Neural progenitor cell (in vitro differentiated cells): ENCODE measurements at regions not wholly inside any gene's neighbourhood (a gene's known extent, or its start where the extent isn't known, plus 50 kb on each side); places are given as distances from the start of the nearest gene placed in this dataset.

Experiments
- EZH2phosphoT487 ChIP-seq: fragments of 200-600 bp; sonication (generic); IDR thresholded peaks from 2 replicates; pipeline ENCODE4 v1.6.1; 2017; ENCODE audit warnings: antibody characterized with exemption
- TF ChIP-seq, protein P1 (sequence below): fragments of 200-600 bp; sonication (generic); IDR thresholded peaks from 2 replicates; pipeline ENCODE4 v1.5.1; 2017; ENCODE audit warnings: antibody characterized with exemption, mild to moderate bottlenecking

DNA sequence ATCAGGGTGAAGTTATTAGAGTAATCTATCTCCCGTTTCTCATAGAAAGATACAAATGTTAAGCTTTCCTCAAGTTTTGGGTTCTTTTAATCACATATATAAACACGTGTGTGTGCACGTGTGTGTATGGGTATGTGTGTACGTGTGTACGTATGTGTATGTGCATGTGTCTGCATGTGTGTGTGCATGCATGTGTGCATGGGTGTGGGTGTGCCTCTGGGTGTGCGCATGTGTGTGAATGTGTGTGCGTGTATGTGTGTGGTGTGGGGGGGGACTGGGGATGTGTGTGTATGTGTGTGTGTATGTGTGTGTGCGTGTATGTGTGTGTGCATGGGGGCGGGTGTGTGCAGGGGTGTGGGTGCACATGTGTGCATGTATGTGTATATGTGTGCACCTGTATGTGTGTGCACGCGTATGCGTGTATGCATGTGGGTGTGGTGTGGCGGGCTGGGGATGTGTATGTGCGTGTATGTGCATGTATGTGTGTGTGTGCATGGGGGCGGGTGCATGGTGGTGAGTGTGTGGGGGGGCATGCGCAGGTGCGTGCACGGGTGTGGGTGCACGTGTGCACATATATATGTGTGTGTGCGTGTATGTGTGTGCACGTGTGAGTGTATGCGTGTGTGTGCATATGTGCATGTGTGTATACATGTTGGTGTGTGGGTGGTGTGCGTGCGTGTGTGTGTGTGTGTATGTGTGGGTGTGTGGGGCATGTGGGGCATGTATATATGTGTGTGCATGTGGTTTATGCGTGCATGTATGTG, 304.0 kb downstream of the MBD2 start:
- TF ChIP-seq, protein P1, sequence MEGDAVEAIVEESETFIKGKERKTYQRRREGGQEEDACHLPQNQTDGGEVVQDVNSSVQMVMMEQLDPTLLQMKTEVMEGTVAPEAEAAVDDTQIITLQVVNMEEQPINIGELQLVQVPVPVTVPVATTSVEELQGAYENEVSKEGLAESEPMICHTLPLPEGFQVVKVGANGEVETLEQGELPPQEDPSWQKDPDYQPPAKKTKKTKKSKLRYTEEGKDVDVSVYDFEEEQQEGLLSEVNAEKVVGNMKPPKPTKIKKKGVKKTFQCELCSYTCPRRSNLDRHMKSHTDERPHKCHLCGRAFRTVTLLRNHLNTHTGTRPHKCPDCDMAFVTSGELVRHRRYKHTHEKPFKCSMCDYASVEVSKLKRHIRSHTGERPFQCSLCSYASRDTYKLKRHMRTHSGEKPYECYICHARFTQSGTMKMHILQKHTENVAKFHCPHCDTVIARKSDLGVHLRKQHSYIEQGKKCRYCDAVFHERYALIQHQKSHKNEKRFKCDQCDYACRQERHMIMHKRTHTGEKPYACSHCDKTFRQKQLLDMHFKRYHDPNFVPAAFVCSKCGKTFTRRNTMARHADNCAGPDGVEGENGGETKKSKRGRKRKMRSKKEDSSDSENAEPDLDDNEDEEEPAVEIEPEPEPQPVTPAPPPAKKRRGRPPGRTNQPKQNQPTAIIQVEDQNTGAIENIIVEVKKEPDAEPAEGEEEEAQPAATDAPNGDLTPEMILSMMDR, result no peak
- no peak for TF ChIP-seq EZH2phosphoT487
